Parathyroid adenoma (tissue), 2 donors: ENCODE measurements at regions not wholly inside any gene's neighbourhood (a gene's known extent, or its start where the extent isn't known, plus 50 kb on each side); places are given as distances from the start of the nearest gene placed in this dataset.

Experiments
- H2AFZ ChIP-seq: fragments of 300-600 bp; sonication (generic); one replicate; pipeline ENCODE4 v1.7.0; 2017; ENCODE audit warnings: antibody characterized with exemption, mild to moderate bottlenecking
- H3K27ac ChIP-seq: fragments of 300-600 bp; sonication (generic); one replicate; pipeline ENCODE4 v1.7.0; 2017
- H3K27me3 ChIP-seq: fragments of 300-600 bp; sonication (generic); one replicate; pipeline ENCODE4 v1.7.0; 2017; ENCODE audit warnings: low read length; ENCODE audit not compliant: control insufficient read depth, insufficient read depth
- H3K36me3 ChIP-seq: fragments of 300-600 bp; sonication (generic); one replicate; pipeline ENCODE4 v1.7.0; 2017; ENCODE audit warnings: low read length; ENCODE audit not compliant: control insufficient read depth, insufficient read depth
- H3K4me1 ChIP-seq: fragments of 300-600 bp; sonication (generic); one replicate; pipeline ENCODE4 v1.7.0; 2017; ENCODE audit warnings: control low read depth
- H3K4me2 ChIP-seq: fragments of 300-600 bp; sonication (generic); one replicate; pipeline ENCODE4 v1.7.0; 2017; ENCODE audit warnings: low read length
- H3K4me3 ChIP-seq: fragments of 300-600 bp; sonication (generic); one replicate; pipeline ENCODE4 v1.7.0; 2017; ENCODE audit warnings: low read depth, low read length
- H3K79me2 ChIP-seq: fragments of 300-600 bp; sonication (generic); one replicate; pipeline ENCODE4 v1.7.0; 2017; ENCODE audit warnings: control low read depth
- H3K9ac ChIP-seq: fragments of 300-600 bp; sonication (generic); one replicate; pipeline ENCODE4 v1.7.0; 2017; ENCODE audit warnings: mild to moderate bottlenecking
- H3K9me3 ChIP-seq: fragments of 300-600 bp; sonication (generic); one replicate; pipeline ENCODE4 v1.7.0; 2017; ENCODE audit warnings: low read length; ENCODE audit not compliant: control insufficient read depth
- CTCF ChIP-seq: fragments of 300-600 bp; sonication (generic); IDR thresholded peaks from one replicate; pipeline ENCODE4 v1.7.0; 2017; ENCODE audit warnings: antibody characterized with exemption, mild to moderate bottlenecking
- donor health status: primary hyperparathyroidism.

GRCh38 chr13:38415233-38415632 lies 65.6 kb downstream of the UFM1 start:
- Histone ChIP-seq H3K36me3 (no peaks in the 10 kb centered on the region), H3K79me2 (no peaks in the 10 kb centered on the region), H3K4me1 (no peaks in the 10 kb centered on the region), H3K4me3 (peak overlapping the region; percentile 8), H2AFZ (no peak overlapping the region), H3K27me3 (no peaks in the 10 kb centered on the region), H3K9ac (no peak overlapping the region), H3K27ac (no peak overlapping the region), H3K4me2 (peak overlapping the region; percentile 51), H3K9me3 (no peaks in the 10 kb centered on the region)
- no peak for TF ChIP-seq CTCF

- Histone ChIP-seq H3K9me3 (no peaks in the 10 kb centered on the region), H3K4me1 (no peaks in the 10 kb centered on the region), H3K36me3 (no peaks in the 10 kb centered on the region), H3K79me2 (no peaks in the 10 kb centered on the region), H2AFZ (no peak overlapping the region), H3K27me3 (no peaks in the 10 kb centered on the region), H3K4me2 (no peak overlapping the region), H3K27ac (no peak overlapping the region), H3K9ac (no peak overlapping the region), H3K4me3 (no peak overlapping the region)
- TF ChIP-seq CTCF: no peak
Observed at GRCh38 chr13:38417241-38417640, 67.6 kb downstream of the UFM1 start.

- TF ChIP-seq CTCF: no peak
Observed at GRCh38 chr13:38417727-38418126, 68.1 kb downstream of the UFM1 start.

GRCh38 chr13:38418286-38418685 lies 68.6 kb downstream of the UFM1 start:
- H3K4me1 ChIP-seq: no peaks in the 10 kb centered on the region
- H3K36me3 ChIP-seq: no peaks in the 10 kb centered on the region
- no peaks in the 10 kb centered on the region for H3K27me3 ChIP-seq
- no peak overlapping the region for H3K9ac ChIP-seq
- no peak overlapping the region for H3K4me2 ChIP-seq
- no peak overlapping the region for H3K27ac ChIP-seq
- H3K9me3 ChIP-seq: no peaks in the 10 kb centered on the region
- no peaks in the 10 kb centered on the region for H3K79me2 ChIP-seq
- no peak overlapping the region for H2AFZ ChIP-seq
- no peak overlapping the region for H3K4me3 ChIP-seq
- no peak for TF ChIP-seq CTCF

More at GRCh38 chr13:38417727-38418126, 68.1 kb downstream of the UFM1 start:
- H3K9me3 ChIP-seq: no peaks in the 10 kb centered on the region
- no peaks in the 10 kb centered on the region for H3K4me1 ChIP-seq
- H3K36me3 ChIP-seq: no peaks in the 10 kb centered on the region
- no peak overlapping the region for H3K4me3 ChIP-seq
- H2AFZ ChIP-seq: no peak overlapping the region
- no peak overlapping the region for H3K9ac ChIP-seq
- no peak overlapping the region for H3K4me2 ChIP-seq
- no peaks in the 10 kb centered on the region for H3K27me3 ChIP-seq
- no peaks in the 10 kb centered on the region for H3K79me2 ChIP-seq
- no peak overlapping the region for H3K27ac ChIP-seq

- Histone ChIP-seq H2AFZ (no peak overlapping the region), H3K9ac (no peak overlapping the region), H3K4me1 (no peaks in the 10 kb centered on the region), H3K27me3 (no peaks in the 10 kb centered on the region), H3K4me3 (no peak overlapping the region), H3K4me2 (no peak overlapping the region), H3K27ac (no peak overlapping the region), H3K36me3 (no peaks in the 10 kb centered on the region), H3K9me3 (no peaks in the 10 kb centered on the region), H3K79me2 (no peaks in the 10 kb centered on the region)
- no peak for TF ChIP-seq CTCF
Observed at GRCh38 chr13:38419312-38419873, 69.7 kb downstream of the UFM1 start.
